Vagina (tissue), 2 donors: ENCODE measurements at regions not wholly inside any gene's neighbourhood (a gene's known extent, or its start where the extent isn't known, plus 50 kb on each side); places are given as distances from the start of the nearest gene placed in this dataset.

Experiments used
- POLR2AphosphoS5 ChIP-seq, 2 donors: sonication (generic); formaldehyde crosslinking; IDR thresholded peaks; one replicate each; pipeline ENCODE4 v1.9.0; 2017; ENCODE audit warnings: antibody characterized with exemption in 2 of 2, mild to moderate bottlenecking in 2 of 2, low read depth in 1 of 2; ENCODE audit not compliant: insufficient read depth in 1 of 2
- TF ChIP-seq, protein P1 (sequence below), 3 experiments: fragments of 450-650 bp in 2 of 3; fragments of 200-600 bp in 1 of 3; sonication (generic) in 1 of 3; IDR thresholded peaks; one replicate each; pipeline ENCODE4 v1.5.1; 2017 to 2019; ENCODE audit warnings: antibody characterized with exemption in 3 of 3, mild to moderate bottlenecking in 2 of 3, moderate library complexity in 2 of 3

DNA sequence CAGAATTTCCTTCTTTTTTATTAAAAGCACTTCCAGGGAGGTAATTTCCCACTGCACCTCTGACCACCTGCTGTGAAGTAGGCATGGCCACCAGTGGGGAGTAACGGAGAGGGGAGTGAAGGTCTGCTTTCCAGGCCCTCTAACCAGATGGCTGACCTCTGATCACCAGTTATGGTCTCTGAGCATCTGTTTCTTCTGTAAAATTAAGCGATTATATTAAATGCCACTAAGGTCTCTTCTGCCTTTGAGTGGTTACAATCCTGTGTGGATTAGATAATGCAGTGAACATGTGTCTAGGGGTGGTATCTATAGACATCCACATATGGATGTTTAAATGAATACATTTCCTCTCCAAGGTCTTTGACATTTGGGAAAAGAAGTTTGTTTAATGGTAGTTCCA is 199.6 kb downstream of the HERPUD2 start:
- TF ChIP-seq, protein P1, sequence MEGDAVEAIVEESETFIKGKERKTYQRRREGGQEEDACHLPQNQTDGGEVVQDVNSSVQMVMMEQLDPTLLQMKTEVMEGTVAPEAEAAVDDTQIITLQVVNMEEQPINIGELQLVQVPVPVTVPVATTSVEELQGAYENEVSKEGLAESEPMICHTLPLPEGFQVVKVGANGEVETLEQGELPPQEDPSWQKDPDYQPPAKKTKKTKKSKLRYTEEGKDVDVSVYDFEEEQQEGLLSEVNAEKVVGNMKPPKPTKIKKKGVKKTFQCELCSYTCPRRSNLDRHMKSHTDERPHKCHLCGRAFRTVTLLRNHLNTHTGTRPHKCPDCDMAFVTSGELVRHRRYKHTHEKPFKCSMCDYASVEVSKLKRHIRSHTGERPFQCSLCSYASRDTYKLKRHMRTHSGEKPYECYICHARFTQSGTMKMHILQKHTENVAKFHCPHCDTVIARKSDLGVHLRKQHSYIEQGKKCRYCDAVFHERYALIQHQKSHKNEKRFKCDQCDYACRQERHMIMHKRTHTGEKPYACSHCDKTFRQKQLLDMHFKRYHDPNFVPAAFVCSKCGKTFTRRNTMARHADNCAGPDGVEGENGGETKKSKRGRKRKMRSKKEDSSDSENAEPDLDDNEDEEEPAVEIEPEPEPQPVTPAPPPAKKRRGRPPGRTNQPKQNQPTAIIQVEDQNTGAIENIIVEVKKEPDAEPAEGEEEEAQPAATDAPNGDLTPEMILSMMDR (IDR thresholded peaks at IDR 0.05): no peak
- TF ChIP-seq POLR2AphosphoS5 (IDR thresholded peaks at IDR 0.05; ENCODE audit: insufficient read depth in 1 of 2, low read depth in 1 of 2): no peak
